ENCODE measurements at regions not wholly inside any gene's neighbourhood (a gene's known extent, or its start where the extent isn't known, plus 50 kb on each side); places are given as distances from the start of the nearest gene placed in this dataset.
"Not testable (repeated sequence)": the region's sequence is repeated elsewhere in the genome, so short reads cannot be mapped to it uniquely, and the experiment has no call there.

DNA sequence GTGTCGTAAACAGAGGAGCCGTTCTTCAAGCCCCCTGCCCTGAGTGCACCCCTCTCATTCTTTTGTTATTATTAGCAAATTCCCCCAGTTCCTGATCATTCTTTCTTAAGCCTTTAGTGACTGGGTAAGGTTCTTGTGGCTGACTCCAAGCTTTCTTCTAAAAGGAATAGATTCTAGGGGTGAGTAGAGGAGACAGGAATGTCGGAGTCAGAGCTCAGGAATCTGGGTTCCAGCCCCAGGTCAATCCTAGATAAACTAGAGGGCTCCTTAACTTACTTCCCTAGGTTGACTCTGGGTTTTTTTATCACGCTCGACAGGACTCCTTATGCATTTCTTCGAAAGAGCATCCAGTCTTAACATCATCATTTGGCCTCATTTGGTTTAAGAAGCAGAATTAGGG is 2695.2 kb upstream of the TPTE start:
- not testable (repeated sequence) for TF ChIP-seq TCF4 (CRISPR knock-in tag; IDR thresholded peaks at IDR 0.05; ENCODE audit: borderline replicate concordance); TOX (CRISPR knock-in tag; IDR thresholded peaks at IDR 0.05; ENCODE audit: borderline replicate concordance); RARB (CRISPR knock-in tag; IDR thresholded peaks at IDR 0.05); BACH2 (CRISPR knock-in tag; IDR thresholded peaks at IDR 0.05; ENCODE audit: borderline replicate concordance); GLIS3 (CRISPR knock-in tag; IDR thresholded peaks at IDR 0.05); CSDC2 (CRISPR knock-in tag; IDR thresholded peaks at IDR 0.05); ZNF70 (CRISPR knock-in tag; IDR thresholded peaks at IDR 0.05)
- TF ChIP-seq, protein P1, sequence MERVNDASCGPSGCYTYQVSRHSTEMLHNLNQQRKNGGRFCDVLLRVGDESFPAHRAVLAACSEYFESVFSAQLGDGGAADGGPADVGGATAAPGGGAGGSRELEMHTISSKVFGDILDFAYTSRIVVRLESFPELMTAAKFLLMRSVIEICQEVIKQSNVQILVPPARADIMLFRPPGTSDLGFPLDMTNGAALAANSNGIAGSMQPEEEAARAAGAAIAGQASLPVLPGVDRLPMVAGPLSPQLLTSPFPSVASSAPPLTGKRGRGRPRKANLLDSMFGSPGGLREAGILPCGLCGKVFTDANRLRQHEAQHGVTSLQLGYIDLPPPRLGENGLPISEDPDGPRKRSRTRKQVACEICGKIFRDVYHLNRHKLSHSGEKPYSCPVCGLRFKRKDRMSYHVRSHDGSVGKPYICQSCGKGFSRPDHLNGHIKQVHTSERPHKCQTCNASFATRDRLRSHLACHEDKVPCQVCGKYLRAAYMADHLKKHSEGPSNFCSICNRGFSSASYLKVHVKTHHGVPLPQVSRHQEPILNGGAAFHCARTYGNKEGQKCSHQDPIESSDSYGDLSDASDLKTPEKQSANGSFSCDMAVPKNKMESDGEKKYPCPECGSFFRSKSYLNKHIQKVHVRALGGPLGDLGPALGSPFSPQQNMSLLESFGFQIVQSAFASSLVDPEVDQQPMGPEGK (CRISPR knock-in tag; IDR thresholded peaks at IDR 0.05; ENCODE audit: borderline replicate concordance), result not testable (repeated sequence)
- TF ChIP-seq, protein P2, sequence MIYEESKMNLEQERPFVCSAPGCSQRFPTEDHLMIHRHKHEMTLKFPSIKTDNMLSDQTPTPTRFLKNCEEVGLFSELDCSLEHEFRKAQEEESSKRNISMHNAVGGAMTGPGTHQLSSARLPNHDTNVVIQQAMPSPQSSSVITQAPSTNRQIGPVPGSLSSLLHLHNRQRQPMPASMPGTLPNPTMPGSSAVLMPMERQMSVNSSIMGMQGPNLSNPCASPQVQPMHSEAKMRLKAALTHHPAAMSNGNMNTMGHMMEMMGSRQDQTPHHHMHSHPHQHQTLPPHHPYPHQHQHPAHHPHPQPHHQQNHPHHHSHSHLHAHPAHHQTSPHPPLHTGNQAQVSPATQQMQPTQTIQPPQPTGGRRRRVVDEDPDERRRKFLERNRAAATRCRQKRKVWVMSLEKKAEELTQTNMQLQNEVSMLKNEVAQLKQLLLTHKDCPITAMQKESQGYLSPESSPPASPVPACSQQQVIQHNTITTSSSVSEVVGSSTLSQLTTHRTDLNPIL (CRISPR knock-in tag; IDR thresholded peaks at IDR 0.05; ENCODE audit: low read depth), result not testable (repeated sequence)

All from SK-N-SH treated with all-trans-retinoic acid at 6 μM for 48 hours (cell line).